Neural progenitor cell (in vitro differentiated cells): ENCODE measurements at regions not wholly inside any gene's neighbourhood (a gene's known extent, or its start where the extent isn't known, plus 50 kb on each side); places are given as distances from the start of the nearest gene placed in this dataset.

Source experiments
- DNase-seq: peaks from one replicate; pipeline ENCODE4 v3.0.0-alpha.2; 2016; ENCODE audit warnings: low spot score
- H2AFZ ChIP-seq: fragments of 200-600 bp; sonication (generic); replicated peaks from 2 replicates; pipeline ENCODE4 v1.6.1; 2016; ENCODE audit warnings: antibody characterized with exemption
- H3F3A ChIP-seq: fragments of 200-600 bp; sonication (generic); 2 replicates; pipeline ENCODE4 v1.6.1; 2016; ENCODE audit warnings: antibody characterized with exemption, low read depth
- H3K27ac ChIP-seq: fragments of 200-600 bp; sonication (generic); 2 replicates; pipeline ENCODE4 v1.5.1; 2016; ENCODE audit warnings: mild to moderate bottlenecking
- H3K27me3 ChIP-seq: fragments of 200-600 bp; sonication (generic); 2 replicates; pipeline ENCODE4 v1.6.1; 2016; ENCODE audit warnings: mild to moderate bottlenecking, moderate library complexity
- H3K36me3 ChIP-seq: fragments of 200-600 bp; sonication (generic); 2 replicates; pipeline ENCODE4 v1.5.1; 2016
- H3K4me1 ChIP-seq: fragments of 200-600 bp; sonication (generic); 2 replicates; pipeline ENCODE4 v1.6.1; 2016; ENCODE audit warnings: mixed run types
- H3K4me2 ChIP-seq: fragments of 200-600 bp; sonication (generic); 2 replicates; pipeline ENCODE4 v1.6.1; 2016
- H3K4me3 ChIP-seq: fragments of 200-600 bp; sonication (generic); 2 replicates; pipeline ENCODE4 v1.5.1; 2016
- H3K79me2 ChIP-seq: fragments of 200-600 bp; sonication (generic); 2 replicates; pipeline ENCODE4 v1.6.1; 2016; ENCODE audit warnings: low read depth
- H3K9ac ChIP-seq: fragments of 200-600 bp; sonication (generic); 2 replicates; pipeline ENCODE4 v1.6.1; 2016
- H3K9me3 ChIP-seq: fragments of 200-600 bp; sonication (generic); 2 replicates; pipeline ENCODE4 v1.5.1; 2016; ENCODE audit warnings: low read depth
- H4K20me1 ChIP-seq: fragments of 200-600 bp; sonication (generic); 2 replicates; pipeline ENCODE4 v1.6.1; 2016; ENCODE audit warnings: low read depth
- H3K27ac Mint-ChIP-seq: 3 replicates; pipeline ENCODE4 v1.8.0; 2021; ENCODE audit warnings: mixed read lengths
- H3K27me3 Mint-ChIP-seq: 2 replicates; pipeline ENCODE4 v1.8.0; 2022; ENCODE audit warnings: low read depth, mild to moderate bottlenecking, inconsistent platforms, moderate library complexity, mixed read lengths; ENCODE audit not compliant: insufficient read depth
- H3K36me3 Mint-ChIP-seq: 3 replicates; pipeline ENCODE4 v1.8.0; 2021; ENCODE audit warnings: mixed read lengths
- H3K4me1 Mint-ChIP-seq: 3 replicates; pipeline ENCODE4 v1.8.0; 2021; ENCODE audit warnings: mixed read lengths
- H3K4me3 Mint-ChIP-seq: 3 replicates; pipeline ENCODE4 v1.8.0; 2021; ENCODE audit warnings: mild to moderate bottlenecking, moderate library complexity, mixed read lengths
- H3K9me3 Mint-ChIP-seq: 3 replicates; pipeline ENCODE4 v1.8.0; 2020; ENCODE audit warnings: mixed read lengths
- EZH2 ChIP-seq: fragments of 200-600 bp; sonication (generic); IDR thresholded peaks from 2 replicates; pipeline ENCODE4 v1.6.1; 2017; ENCODE audit warnings: antibody characterized with exemption, mild to moderate bottlenecking, moderate library complexity
- EZH2phosphoT487 ChIP-seq: fragments of 200-600 bp; sonication (generic); IDR thresholded peaks from 2 replicates; pipeline ENCODE4 v1.6.1; 2017; ENCODE audit warnings: antibody characterized with exemption
- TF ChIP-seq, protein P1 (sequence below): fragments of 200-600 bp; sonication (generic); IDR thresholded peaks from 2 replicates; pipeline ENCODE4 v1.5.1; 2017; ENCODE audit warnings: antibody characterized with exemption, mild to moderate bottlenecking

- TF ChIP-seq EZH2phosphoT487 (no peak), EZH2 (no peak)
- TF ChIP-seq, protein P1, sequence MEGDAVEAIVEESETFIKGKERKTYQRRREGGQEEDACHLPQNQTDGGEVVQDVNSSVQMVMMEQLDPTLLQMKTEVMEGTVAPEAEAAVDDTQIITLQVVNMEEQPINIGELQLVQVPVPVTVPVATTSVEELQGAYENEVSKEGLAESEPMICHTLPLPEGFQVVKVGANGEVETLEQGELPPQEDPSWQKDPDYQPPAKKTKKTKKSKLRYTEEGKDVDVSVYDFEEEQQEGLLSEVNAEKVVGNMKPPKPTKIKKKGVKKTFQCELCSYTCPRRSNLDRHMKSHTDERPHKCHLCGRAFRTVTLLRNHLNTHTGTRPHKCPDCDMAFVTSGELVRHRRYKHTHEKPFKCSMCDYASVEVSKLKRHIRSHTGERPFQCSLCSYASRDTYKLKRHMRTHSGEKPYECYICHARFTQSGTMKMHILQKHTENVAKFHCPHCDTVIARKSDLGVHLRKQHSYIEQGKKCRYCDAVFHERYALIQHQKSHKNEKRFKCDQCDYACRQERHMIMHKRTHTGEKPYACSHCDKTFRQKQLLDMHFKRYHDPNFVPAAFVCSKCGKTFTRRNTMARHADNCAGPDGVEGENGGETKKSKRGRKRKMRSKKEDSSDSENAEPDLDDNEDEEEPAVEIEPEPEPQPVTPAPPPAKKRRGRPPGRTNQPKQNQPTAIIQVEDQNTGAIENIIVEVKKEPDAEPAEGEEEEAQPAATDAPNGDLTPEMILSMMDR = no peak
- Histone ChIP-seq H3K4me1 (no peaks in the 10 kb centered on the region), H3K79me2 (no peaks in the 10 kb centered on the region), H3K36me3 (no peaks in the 10 kb centered on the region), H3K4me2 (no peak overlapping the region), H4K20me1 (no peaks in the 10 kb centered on the region), H2AFZ (no peak overlapping the region), H3K27ac (no peak overlapping the region), H3K9ac (no peak overlapping the region), H3F3A (no peaks in the 10 kb centered on the region), H3K27me3 (no peaks in the 10 kb centered on the region), H3K4me3 (no peak overlapping the region), H3K9me3 (no peaks in the 10 kb centered on the region)
- Mint-ChIP-seq H3K4me1 (no peaks in the 10 kb centered on the region), H3K27me3 (peaks cover 20% of the 10 kb centered on the region), H3K27ac (no peak overlapping the region), H3K4me3 (no peak overlapping the region), H3K9me3 (no peaks in the 10 kb centered on the region), H3K36me3 (no peaks in the 10 kb centered on the region)
- no peak for DNase-seq
Observed at GRCh38 chr17:45693792-45694191, 90.3 kb upstream of the CRHR1 start.

DNA sequence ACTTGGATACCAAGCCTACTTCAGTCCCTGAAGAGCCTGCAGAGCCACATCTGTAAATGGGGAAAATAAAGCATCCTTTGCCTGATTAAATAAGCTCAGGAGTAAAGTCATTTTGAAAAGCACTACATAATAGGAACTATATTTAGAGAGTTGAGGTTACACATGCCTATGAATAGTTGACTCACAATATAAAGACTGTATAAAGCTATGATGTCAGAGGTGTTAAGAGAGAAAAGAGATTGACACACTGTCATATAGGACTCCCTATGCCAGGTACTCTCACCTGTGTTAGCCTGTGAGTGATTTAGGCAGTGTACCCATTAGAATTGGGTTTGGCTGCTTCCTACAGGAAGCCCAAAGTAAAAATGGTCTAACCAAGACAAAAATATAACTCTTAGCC is 87.7 kb upstream of the CRHR1 start:
- Histone ChIP-seq H3K4me3 (no peak overlapping the region), H3K9me3 (no peaks in the 10 kb centered on the region), H4K20me1 (peaks cover 4% of the 10 kb centered on the region), H3K27me3 (no peaks in the 10 kb centered on the region), H2AFZ (no peak overlapping the region), H3K4me2 (no peak overlapping the region), H3K9ac (no peak overlapping the region), H3F3A (no peaks in the 10 kb centered on the region), H3K79me2 (no peaks in the 10 kb centered on the region), H3K4me1 (peaks cover 4% of the 10 kb centered on the region), H3K27ac (no peak overlapping the region), H3K36me3 (no peaks in the 10 kb centered on the region)
- Mint-ChIP-seq H3K36me3 (no peaks in the 10 kb centered on the region), H3K27ac (no peak overlapping the region), H3K27me3 (peaks cover 23% of the 10 kb centered on the region), H3K4me1 (no peaks in the 10 kb centered on the region), H3K4me3 (no peak overlapping the region), H3K9me3 (no peaks in the 10 kb centered on the region)
- DNase-seq = no peak
- TF ChIP-seq, protein P1 = no peak
- TF ChIP-seq EZH2 = no peak

- no peaks in the 10 kb centered on the region for H3K9me3 Mint-ChIP-seq
- H3K36me3 Mint-ChIP-seq = no peaks in the 10 kb centered on the region
- no peak overlapping the region for H3K4me2 ChIP-seq
- H3K27ac ChIP-seq = no peak overlapping the region
- no peak for DNase-seq
- H2AFZ ChIP-seq = no peak overlapping the region
- no peak overlapping the region for H3K4me3 Mint-ChIP-seq
- H3K27me3 Mint-ChIP-seq = peaks cover 23% of the 10 kb centered on the region
- peaks cover 4% of the 10 kb centered on the region for H3K4me1 ChIP-seq
- no peaks in the 10 kb centered on the region for H3K27me3 ChIP-seq
- peaks cover 7% of the 10 kb centered on the region for H4K20me1 ChIP-seq
- no peaks in the 10 kb centered on the region for H3F3A ChIP-seq
- H3K9ac ChIP-seq = no peak overlapping the region
- TF ChIP-seq EZH2 (no peak), EZH2phosphoT487 (no peak)
- TF ChIP-seq, protein P1 = no peak
- no peaks in the 10 kb centered on the region for H3K4me1 Mint-ChIP-seq
- H3K27ac Mint-ChIP-seq = no peak overlapping the region
- H3K79me2 ChIP-seq = no peaks in the 10 kb centered on the region
- H3K4me3 ChIP-seq = no peak overlapping the region
- no peaks in the 10 kb centered on the region for H3K36me3 ChIP-seq
- H3K9me3 ChIP-seq = no peaks in the 10 kb centered on the region
Observed at GRCh38 chr17:45697076-45697475, 87.0 kb upstream of the CRHR1 start.
